Activated T-helper 9 cell treated with anti-CD3 and anti-CD28 coated beads, Interleukin-2, amount 50 U/mL, for 16 hours (primary cell): ENCODE measurements at regions not wholly inside any gene's neighbourhood (a gene's known extent, or its start where the extent isn't known, plus 50 kb on each side); places are given as distances from the start of the nearest gene placed in this dataset.

Experiments
- DNase-seq: peaks from one replicate; pipeline ENCODE4 v3.0.0-alpha.2; 2020; ENCODE audit warnings: low read depth

- DNase-seq = no peak
Observed at GRCh38 chrX:13102636-13103035, 58.2 kb upstream of the FAM9C start.

- DNase-seq = peak; percentile 26
Observed at GRCh38 chrX:13101441-13102139, 57.2 kb upstream of the FAM9C start.

GRCh38 chrX:13099121-13099520 is 54.7 kb upstream of the FAM9C start:
- no peak for DNase-seq

- no peak for DNase-seq
Observed at GRCh38 chrX:13096728-13097127, 52.3 kb upstream of the FAM9C start.

GRCh38 chrX:13094828-13095341 is 50.5 kb upstream of the FAM9C start:
- DNase-seq = no peak

GRCh38 chrX:13094374-13094773 is 50.0 kb upstream of the FAM9C start:
- DNase-seq = no peak
